NCI-H2196 treated with DMSO at 0.1 percent for 48 hours (cell line): ENCODE measurements at regions not wholly inside any gene's neighbourhood (a gene's known extent, or its start where the extent isn't known, plus 50 kb on each side); places are given as distances from the start of the nearest gene placed in this dataset.

Experiments used
- DNase-seq: peaks from one replicate; lab custom pipeline; 2025; ENCODE audit not compliant: unreplicated experiment; lab: John Stamatoyannopoulos, UW

- no peak for DNase-seq
Measured at GRCh38 chr3:174767853-174768382, 91.2 kb upstream of the NAALADL2 start.

- no peak for DNase-seq
Measured at GRCh38 chr3:174769171-174769570, 90.0 kb upstream of the NAALADL2 start.

DNA sequence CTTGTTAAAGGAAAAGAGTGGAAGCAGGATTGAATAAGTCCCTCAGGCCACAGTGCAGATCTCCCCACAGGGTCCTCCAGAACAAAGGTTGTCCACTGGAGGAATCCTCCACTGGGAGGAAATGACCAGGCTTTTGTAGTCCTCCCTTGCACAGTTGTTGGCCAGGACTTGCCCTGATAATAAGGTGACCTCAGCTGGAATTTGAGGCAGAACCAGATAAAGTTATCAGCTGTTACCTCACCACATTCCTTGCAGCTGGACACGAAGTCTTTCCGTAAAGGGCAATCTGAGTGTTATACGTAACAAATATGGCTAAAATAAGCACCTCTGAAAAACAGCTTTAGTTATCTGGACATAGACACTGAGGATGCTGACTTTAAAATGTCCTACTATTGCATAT lies 83.5 kb upstream of the NAALADL2 start:
- no peak for DNase-seq

DNA sequence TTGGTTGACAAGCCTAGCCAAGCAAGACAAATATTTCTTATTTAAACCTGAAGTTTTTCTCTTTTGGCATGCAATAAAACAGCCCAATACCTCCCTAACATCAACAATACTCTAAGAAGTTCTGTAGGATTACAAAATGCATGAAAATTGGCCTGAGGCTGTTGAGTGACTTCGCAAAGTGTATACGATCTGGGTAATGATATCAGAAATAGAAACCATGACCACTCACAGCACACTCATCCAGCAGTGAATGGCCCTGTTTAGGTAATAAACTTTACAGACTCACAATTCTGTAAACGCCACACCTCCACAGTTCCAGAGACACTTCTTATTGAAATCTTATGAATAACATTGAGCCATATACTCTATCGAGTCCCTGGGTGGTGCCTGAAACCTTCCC lies 83.0 kb upstream of the NAALADL2 start:
- no peak for DNase-seq

- no peak for DNase-seq
Measured at GRCh38 chr3:174776636-174777035, 82.5 kb upstream of the NAALADL2 start.

GRCh38 chr3:174777813-174778212 lies 81.3 kb upstream of the NAALADL2 start:
- no peak for DNase-seq

GRCh38 chr3:174783502-174783901 lies 75.6 kb upstream of the NAALADL2 start:
- DNase-seq, result no peak

DNA sequence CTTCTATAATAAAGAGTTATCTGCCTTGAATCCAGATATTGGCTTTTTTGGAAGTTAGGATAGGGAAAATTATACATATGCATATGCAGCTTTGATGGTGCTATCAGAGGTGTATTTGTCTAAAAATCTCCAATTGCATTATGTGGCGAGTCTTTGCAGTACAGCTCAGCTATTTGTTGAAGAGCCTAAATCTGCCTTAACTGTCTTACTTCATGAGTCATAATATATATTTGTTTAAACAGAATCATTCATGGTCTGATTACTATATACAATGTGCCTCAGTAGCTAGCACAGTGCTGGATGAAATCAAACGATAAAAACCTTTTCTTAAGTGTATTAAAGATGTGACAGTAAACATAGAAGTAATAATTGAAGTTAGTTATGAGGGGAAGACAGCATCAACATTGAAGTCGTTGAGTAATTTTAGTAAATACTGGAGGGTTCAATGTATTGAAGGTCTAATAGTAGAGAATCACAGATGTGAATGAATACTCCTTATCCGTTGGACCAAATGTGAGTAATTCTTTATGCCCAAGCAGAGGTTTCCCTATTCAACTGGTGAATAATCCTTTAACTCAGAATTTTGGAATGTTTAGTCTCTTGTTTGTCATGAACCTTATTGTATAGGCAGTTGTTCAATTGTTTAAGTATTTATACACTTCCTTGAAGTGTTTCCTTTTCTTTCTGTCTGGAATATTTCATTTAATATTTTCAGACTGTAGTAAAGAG lies 74.8 kb upstream of the NAALADL2 start:
- no peak for DNase-seq

- no peak for DNase-seq
Measured at GRCh38 chr3:174786825-174787224, 72.3 kb upstream of the NAALADL2 start.

DNA sequence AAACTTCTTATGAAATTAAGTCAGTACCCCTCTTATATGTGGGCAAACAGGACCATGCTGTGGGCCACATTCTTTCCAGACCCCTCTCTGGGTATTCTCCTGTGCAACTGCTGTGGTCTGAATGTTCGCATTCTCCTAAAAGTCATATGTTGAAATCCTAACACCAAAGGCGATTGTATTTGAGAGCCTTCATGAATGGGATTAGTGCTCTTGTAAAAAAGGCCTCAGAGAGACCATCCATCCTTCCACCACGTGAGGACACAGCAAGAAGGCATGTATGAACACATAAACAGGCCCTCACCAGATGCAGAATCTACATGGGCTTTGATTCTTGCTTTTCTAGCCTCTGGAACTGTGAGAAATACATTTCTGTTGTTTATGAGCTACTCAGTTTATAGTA lies 68.0 kb upstream of the NAALADL2 start:
- DNase-seq, result no peak

DNA sequence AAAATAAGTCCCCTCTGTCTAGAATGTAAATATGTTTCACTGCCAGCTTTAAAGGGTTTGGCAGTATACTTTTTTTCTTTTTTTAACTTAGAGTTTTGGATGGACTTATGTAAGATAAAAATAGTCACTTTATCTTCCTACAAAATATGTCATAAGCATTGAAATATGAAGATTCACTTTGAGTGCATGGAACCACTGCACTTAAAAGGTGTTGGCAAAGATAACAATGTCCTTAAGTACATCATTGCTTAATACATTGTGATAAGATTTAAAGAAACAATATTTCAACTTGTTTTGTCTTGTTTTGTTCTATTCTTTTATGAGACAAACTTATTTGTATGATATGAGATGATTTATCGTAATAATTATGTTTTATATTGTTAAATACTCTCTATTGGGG lies 66.3 kb upstream of the NAALADL2 start:
- no peak for DNase-seq
